ENCODE measurements at regions not wholly inside any gene's neighbourhood (a gene's known extent, or its start where the extent isn't known, plus 50 kb on each side); places are given as distances from the start of the nearest gene placed in this dataset.

- no peak for TF ChIP-seq CTCF (IDR thresholded peaks at IDR 0.05)
- no peak for TF ChIP-seq POLR2AphosphoS5 (IDR thresholded peaks at IDR 0.05)
- TF ChIP-seq POLR2A (IDR thresholded peaks at IDR 0.05): no peak
Measured at GRCh38 chr20:57934913-57935312, 225.1 kb upstream of the PMEPA1 start.

All from breast epithelium (tissue), 3 donors.